DOHH2 (cell line): ENCODE measurements at regions not wholly inside any gene's neighbourhood (a gene's known extent, or its start where the extent isn't known, plus 50 kb on each side); places are given as distances from the start of the nearest gene placed in this dataset.

Source experiments
- H3F3A ChIP-seq: fragments of 200-600 bp; sonication (generic), shearing (Covaris generic); 2 replicates; pipeline ENCODE4 v1.6.0; 2016; ENCODE audit warnings: antibody characterized with exemption, mild to moderate bottlenecking; ENCODE audit not compliant: control insufficient read depth, insufficient read depth
- H3K27ac ChIP-seq: fragments of 200-600 bp; sonication (generic); 2 replicates; pipeline ENCODE4 v1.5.1; 2014; ENCODE audit warnings: low read depth, mild to moderate bottlenecking, low read length, moderate library complexity
- H3K27me3 ChIP-seq: fragments of 200-600 bp; sonication (generic); 2 replicates; pipeline ENCODE4 v1.6.1; 2014; ENCODE audit warnings: mild to moderate bottlenecking, low read length, mixed read lengths; ENCODE audit not compliant: control insufficient read depth
- H3K36me3 ChIP-seq: fragments of 200-600 bp; sonication (generic); 2 replicates; pipeline ENCODE4 v1.6.1; 2014; ENCODE audit warnings: mild to moderate bottlenecking, low read length, moderate library complexity, mixed read lengths; ENCODE audit not compliant: control insufficient read depth
- H3K4me1 ChIP-seq: fragments of 200-600 bp; sonication (generic); 2 replicates; pipeline ENCODE4 v1.6.1; 2014; ENCODE audit warnings: mild to moderate bottlenecking, low read length, mixed read lengths; ENCODE audit not compliant: control insufficient read depth
- H3K4me2 ChIP-seq: fragments of 200-600 bp; sonication (generic); 2 replicates; pipeline ENCODE4 v1.6.0; 2014; ENCODE audit warnings: mild to moderate bottlenecking, low read length, moderate library complexity
- H3K4me3 ChIP-seq: fragments of 200-600 bp; sonication (generic); 2 replicates; pipeline ENCODE4 v1.5.1; 2014; ENCODE audit warnings: mild to moderate bottlenecking, low read length, mixed read lengths
- H3K79me2 ChIP-seq: fragments of 200-600 bp; sonication (generic); 2 replicates; pipeline ENCODE4 v1.6.1; 2014; ENCODE audit warnings: mild to moderate bottlenecking, low read length, mixed read lengths; ENCODE audit not compliant: control insufficient read depth
- H3K9me2 ChIP-seq: fragments of 200-600 bp; sonication (generic); replicated peaks from 2 replicates; pipeline ENCODE4 v1.6.1; 2014; ENCODE audit warnings: mild to moderate bottlenecking, low read length, mixed read lengths; ENCODE audit not compliant: control insufficient read depth
- H3K9me3 ChIP-seq: fragments of 200-600 bp; sonication (generic); 2 replicates; pipeline ENCODE4 v1.6.1; 2014; ENCODE audit warnings: antibody characterized with exemption, low read length, mixed read lengths; ENCODE audit not compliant: control insufficient read depth, insufficient read depth
- H4K20me1 ChIP-seq: fragments of 200-600 bp; sonication (generic); 2 replicates; pipeline ENCODE4 v1.6.0; 2014; ENCODE audit warnings: low read depth, mild to moderate bottlenecking, antibody characterized with exemption, low read length, moderate library complexity; ENCODE audit not compliant: control insufficient read depth, insufficient read depth
- EZH2phosphoT487 ChIP-seq: fragments of 200-600 bp; sonication (generic); IDR thresholded peaks from 2 replicates; pipeline ENCODE4 v1.6.1; 2017; ENCODE audit warnings: borderline replicate concordance, mild to moderate bottlenecking, antibody characterized with exemption, low read length, moderate library complexity, mixed read lengths
- TF ChIP-seq, protein P1 (sequence below): fragments of 200-600 bp; sonication (generic); IDR thresholded peaks from one replicate; pipeline ENCODE4 v1.5.1; 2014; ENCODE audit warnings: antibody characterized with exemption, mild to moderate bottlenecking, low read depth, low read length; ENCODE audit not compliant: poor library complexity, severe bottlenecking

DNA sequence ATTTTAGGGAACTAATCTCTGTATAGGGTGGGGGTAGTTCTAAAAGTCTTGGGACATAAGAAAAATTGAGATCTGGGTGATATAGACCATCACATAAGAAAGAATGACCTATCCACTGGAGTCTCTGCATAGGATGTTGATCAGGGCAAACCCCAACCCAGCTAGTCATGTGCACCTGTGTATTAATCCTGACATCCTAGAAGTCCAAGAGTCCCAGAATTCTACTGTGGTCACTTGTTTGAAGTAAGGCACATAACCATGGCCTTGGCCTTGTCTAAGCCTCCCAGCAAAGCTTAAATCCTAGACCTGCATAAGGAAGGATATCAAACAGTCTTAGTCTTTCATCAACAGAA, 334.1 kb upstream of the DCN start:
- no peaks in the 10 kb centered on the region for H3K9me2 ChIP-seq
- no peak overlapping the region for H3K4me2 ChIP-seq
- H3K9me3 ChIP-seq = no peaks in the 10 kb centered on the region
- H3K36me3 ChIP-seq = no peaks in the 10 kb centered on the region
- H3K4me3 ChIP-seq = no peak overlapping the region
- no peaks in the 10 kb centered on the region for H3F3A ChIP-seq
- H3K79me2 ChIP-seq = no peaks in the 10 kb centered on the region
- no peaks in the 10 kb centered on the region for H4K20me1 ChIP-seq
- H3K27me3 ChIP-seq = no peaks in the 10 kb centered on the region
- H3K27ac ChIP-seq = no peak overlapping the region
- H3K4me1 ChIP-seq = no peaks in the 10 kb centered on the region
- no peak for TF ChIP-seq EZH2phosphoT487
- TF ChIP-seq, protein P1, sequence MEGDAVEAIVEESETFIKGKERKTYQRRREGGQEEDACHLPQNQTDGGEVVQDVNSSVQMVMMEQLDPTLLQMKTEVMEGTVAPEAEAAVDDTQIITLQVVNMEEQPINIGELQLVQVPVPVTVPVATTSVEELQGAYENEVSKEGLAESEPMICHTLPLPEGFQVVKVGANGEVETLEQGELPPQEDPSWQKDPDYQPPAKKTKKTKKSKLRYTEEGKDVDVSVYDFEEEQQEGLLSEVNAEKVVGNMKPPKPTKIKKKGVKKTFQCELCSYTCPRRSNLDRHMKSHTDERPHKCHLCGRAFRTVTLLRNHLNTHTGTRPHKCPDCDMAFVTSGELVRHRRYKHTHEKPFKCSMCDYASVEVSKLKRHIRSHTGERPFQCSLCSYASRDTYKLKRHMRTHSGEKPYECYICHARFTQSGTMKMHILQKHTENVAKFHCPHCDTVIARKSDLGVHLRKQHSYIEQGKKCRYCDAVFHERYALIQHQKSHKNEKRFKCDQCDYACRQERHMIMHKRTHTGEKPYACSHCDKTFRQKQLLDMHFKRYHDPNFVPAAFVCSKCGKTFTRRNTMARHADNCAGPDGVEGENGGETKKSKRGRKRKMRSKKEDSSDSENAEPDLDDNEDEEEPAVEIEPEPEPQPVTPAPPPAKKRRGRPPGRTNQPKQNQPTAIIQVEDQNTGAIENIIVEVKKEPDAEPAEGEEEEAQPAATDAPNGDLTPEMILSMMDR = no peak

DNA sequence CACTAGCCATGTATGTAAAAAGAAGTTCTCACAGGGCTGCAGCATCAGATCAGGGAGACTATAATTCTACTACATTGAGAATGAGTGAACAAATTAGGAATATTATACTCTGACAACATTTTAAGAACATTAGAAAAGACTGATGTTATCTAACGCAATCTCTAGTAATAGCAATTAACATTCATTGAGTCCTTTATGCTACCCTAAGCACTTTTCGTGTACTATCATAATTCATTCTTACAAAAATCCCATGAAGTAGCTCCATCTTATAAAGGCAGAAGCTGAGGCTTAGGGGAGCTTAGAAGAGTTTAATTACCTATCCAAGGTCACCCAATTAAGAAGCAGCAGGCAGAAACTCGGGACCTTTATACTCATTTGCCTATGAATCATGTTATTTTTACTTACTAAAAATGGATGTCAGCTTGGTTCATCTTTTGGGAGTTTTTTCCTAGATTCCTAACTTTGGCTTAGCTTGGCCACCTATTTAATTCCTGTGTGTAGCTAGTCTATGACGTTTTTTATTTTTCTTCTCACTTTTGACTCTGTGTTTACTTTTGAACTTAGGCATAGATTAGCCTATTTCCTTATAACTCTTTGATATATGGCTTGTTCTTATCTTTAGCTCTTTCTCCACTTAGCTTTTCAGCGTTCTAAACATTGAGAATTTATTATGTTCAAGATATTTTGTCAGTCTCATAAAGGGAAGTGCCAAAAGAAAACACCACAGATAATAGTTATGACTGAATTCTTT, 333.5 kb upstream of the DCN start:
- Histone ChIP-seq H3K4me2 (no peak overlapping the region), H3K27ac (no peak overlapping the region), H3K36me3 (no peaks in the 10 kb centered on the region), H3F3A (no peaks in the 10 kb centered on the region), H3K9me3 (no peaks in the 10 kb centered on the region), H3K27me3 (no peaks in the 10 kb centered on the region), H3K4me1 (no peaks in the 10 kb centered on the region), H4K20me1 (no peaks in the 10 kb centered on the region), H3K4me3 (no peak overlapping the region), H3K9me2 (no peaks in the 10 kb centered on the region), H3K79me2 (no peaks in the 10 kb centered on the region)
- TF ChIP-seq, protein P1 = no peak
- no peak for TF ChIP-seq EZH2phosphoT487

DNA sequence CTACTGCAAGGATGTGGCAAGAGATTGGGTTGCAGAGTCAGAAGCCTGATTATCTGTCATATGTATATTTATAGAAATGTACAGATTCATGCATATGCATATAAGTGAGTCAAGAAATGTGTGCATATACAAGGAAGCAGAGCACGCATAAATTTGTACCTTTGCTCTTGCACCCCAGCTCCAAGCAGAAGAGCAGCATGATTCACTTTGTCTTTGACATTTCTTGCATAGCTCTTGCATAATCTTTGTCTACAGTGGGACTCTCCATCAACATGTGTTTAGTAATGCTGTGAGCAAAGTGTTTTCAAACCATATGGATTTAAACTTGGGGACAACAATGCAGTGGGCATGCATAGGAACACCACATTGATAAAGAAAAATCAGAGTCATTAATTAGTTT, 330.7 kb upstream of the DCN start:
- Histone ChIP-seq H3K9me2 (no peaks in the 10 kb centered on the region), H4K20me1 (no peaks in the 10 kb centered on the region), H3K79me2 (no peaks in the 10 kb centered on the region), H3K9me3 (no peaks in the 10 kb centered on the region), H3K4me1 (no peaks in the 10 kb centered on the region), H3K27me3 (no peaks in the 10 kb centered on the region), H3K4me2 (no peak overlapping the region), H3K36me3 (no peaks in the 10 kb centered on the region), H3F3A (no peaks in the 10 kb centered on the region), H3K27ac (no peak overlapping the region), H3K4me3 (no peak overlapping the region)
- TF ChIP-seq EZH2phosphoT487 = no peak
- TF ChIP-seq, protein P1 = no peak
